Neural progenitor cell (in vitro differentiated cells): ENCODE measurements at regions not wholly inside any gene's neighbourhood (a gene's known extent, or its start where the extent isn't known, plus 50 kb on each side); places are given as distances from the start of the nearest gene placed in this dataset.

ENCODE experiments used
- DNase-seq: peaks from one replicate; pipeline ENCODE4 v3.0.0-alpha.2; 2016; ENCODE audit warnings: low spot score
- H2AFZ ChIP-seq: fragments of 200-600 bp; sonication (generic); replicated peaks from 2 replicates; pipeline ENCODE4 v1.6.1; 2016; ENCODE audit warnings: antibody characterized with exemption
- H3F3A ChIP-seq: fragments of 200-600 bp; sonication (generic); 2 replicates; pipeline ENCODE4 v1.6.1; 2016; ENCODE audit warnings: antibody characterized with exemption, low read depth
- H3K27ac ChIP-seq: fragments of 200-600 bp; sonication (generic); 2 replicates; pipeline ENCODE4 v1.5.1; 2016; ENCODE audit warnings: mild to moderate bottlenecking
- H3K27me3 ChIP-seq: fragments of 200-600 bp; sonication (generic); 2 replicates; pipeline ENCODE4 v1.6.1; 2016; ENCODE audit warnings: mild to moderate bottlenecking, moderate library complexity
- H3K36me3 ChIP-seq: fragments of 200-600 bp; sonication (generic); 2 replicates; pipeline ENCODE4 v1.5.1; 2016
- H3K4me1 ChIP-seq: fragments of 200-600 bp; sonication (generic); 2 replicates; pipeline ENCODE4 v1.6.1; 2016; ENCODE audit warnings: mixed run types
- H3K4me2 ChIP-seq: fragments of 200-600 bp; sonication (generic); 2 replicates; pipeline ENCODE4 v1.6.1; 2016
- H3K4me3 ChIP-seq: fragments of 200-600 bp; sonication (generic); 2 replicates; pipeline ENCODE4 v1.5.1; 2016
- H3K79me2 ChIP-seq: fragments of 200-600 bp; sonication (generic); 2 replicates; pipeline ENCODE4 v1.6.1; 2016; ENCODE audit warnings: low read depth
- H3K9ac ChIP-seq: fragments of 200-600 bp; sonication (generic); 2 replicates; pipeline ENCODE4 v1.6.1; 2016
- H3K9me3 ChIP-seq: fragments of 200-600 bp; sonication (generic); 2 replicates; pipeline ENCODE4 v1.5.1; 2016; ENCODE audit warnings: low read depth
- H4K20me1 ChIP-seq: fragments of 200-600 bp; sonication (generic); 2 replicates; pipeline ENCODE4 v1.6.1; 2016; ENCODE audit warnings: low read depth
- H3K27ac Mint-ChIP-seq: 3 replicates; pipeline ENCODE4 v1.8.0; 2021; ENCODE audit warnings: mixed read lengths
- H3K27me3 Mint-ChIP-seq: 2 replicates; pipeline ENCODE4 v1.8.0; 2022; ENCODE audit warnings: low read depth, mild to moderate bottlenecking, inconsistent platforms, moderate library complexity, mixed read lengths; ENCODE audit not compliant: insufficient read depth
- H3K36me3 Mint-ChIP-seq: 3 replicates; pipeline ENCODE4 v1.8.0; 2021; ENCODE audit warnings: mixed read lengths
- H3K4me1 Mint-ChIP-seq: 3 replicates; pipeline ENCODE4 v1.8.0; 2021; ENCODE audit warnings: mixed read lengths
- H3K4me3 Mint-ChIP-seq: 3 replicates; pipeline ENCODE4 v1.8.0; 2021; ENCODE audit warnings: mild to moderate bottlenecking, moderate library complexity, mixed read lengths
- H3K9me3 Mint-ChIP-seq: 3 replicates; pipeline ENCODE4 v1.8.0; 2020; ENCODE audit warnings: mixed read lengths
- CTCF ChIP-seq: fragments of 200-600 bp; sonication (generic); IDR thresholded peaks from 2 replicates; pipeline ENCODE4 v1.5.1; 2017; ENCODE audit warnings: antibody characterized with exemption, mild to moderate bottlenecking
- EZH2 ChIP-seq: fragments of 200-600 bp; sonication (generic); IDR thresholded peaks from 2 replicates; pipeline ENCODE4 v1.6.1; 2017; ENCODE audit warnings: antibody characterized with exemption, mild to moderate bottlenecking, moderate library complexity
- EZH2phosphoT487 ChIP-seq: fragments of 200-600 bp; sonication (generic); IDR thresholded peaks from 2 replicates; pipeline ENCODE4 v1.6.1; 2017; ENCODE audit warnings: antibody characterized with exemption

GRCh38 chr10:78964952-78965633 lies 103.7 kb upstream of the ZMIZ1 start:
- peaks cover 8% of the 10 kb centered on the region for H3F3A ChIP-seq
- H3K36me3 ChIP-seq: no peaks in the 10 kb centered on the region
- H2AFZ ChIP-seq: no peak overlapping the region
- Mint-ChIP-seq H3K36me3 (no peaks in the 10 kb centered on the region), H3K9me3 (no peaks in the 10 kb centered on the region), H3K27ac (peak overlapping the region; percentile 94), H3K27me3 (peaks cover 16% of the 10 kb centered on the region), H3K4me1 (peaks cover 64% of the 10 kb centered on the region), H3K4me3 (peak overlapping the region; percentile 69)
- H3K9me3 ChIP-seq: no peaks in the 10 kb centered on the region
- DNase-seq: peak; percentile 88
- H4K20me1 ChIP-seq: no peaks in the 10 kb centered on the region
- H3K9ac ChIP-seq: no peak overlapping the region
- no peak overlapping the region for H3K4me3 ChIP-seq
- no peak overlapping the region for H3K27ac ChIP-seq
- H3K4me1 ChIP-seq: peaks cover 28% of the 10 kb centered on the region
- H3K27me3 ChIP-seq: no peaks in the 10 kb centered on the region
- no peaks in the 10 kb centered on the region for H3K79me2 ChIP-seq
- H3K4me2 ChIP-seq: peak overlapping the region; percentile 58
- TF ChIP-seq CTCF (no peak), EZH2 (no peak), EZH2phosphoT487 (no peak)

GRCh38 chr10:78966182-78966787 lies 102.5 kb upstream of the ZMIZ1 start:
- H3K27me3 Mint-ChIP-seq: peaks cover 24% of the 10 kb centered on the region

GRCh38 chr10:78966844-78967488 lies 101.8 kb upstream of the ZMIZ1 start:
- DNase-seq: no peak
- no peak overlapping the region for H3K4me3 ChIP-seq
- peaks cover 23% of the 10 kb centered on the region for H3K27me3 Mint-ChIP-seq
- no peaks in the 10 kb centered on the region for H3K27me3 ChIP-seq
- peaks cover 10% of the 10 kb centered on the region for H3F3A ChIP-seq
- peak overlapping the region; percentile 23 for H3K27ac Mint-ChIP-seq
- H3K4me2 ChIP-seq: no peak overlapping the region
- no peaks in the 10 kb centered on the region for H3K79me2 ChIP-seq
- no peaks in the 10 kb centered on the region for H3K9me3 ChIP-seq
- TF ChIP-seq EZH2 (no peak), CTCF (no peak), EZH2phosphoT487 (no peak)
- peaks cover 30% of the 10 kb centered on the region for H3K4me1 ChIP-seq
- no peak overlapping the region for H2AFZ ChIP-seq
- H3K36me3 ChIP-seq: no peaks in the 10 kb centered on the region
- no peaks in the 10 kb centered on the region for H3K36me3 Mint-ChIP-seq
- H3K9me3 Mint-ChIP-seq: no peaks in the 10 kb centered on the region
- H3K27ac ChIP-seq: no peak overlapping the region
- H3K4me3 Mint-ChIP-seq: no peak overlapping the region
- H3K4me1 Mint-ChIP-seq: peaks cover 53% of the 10 kb centered on the region
- no peaks in the 10 kb centered on the region for H4K20me1 ChIP-seq
- H3K9ac ChIP-seq: no peak overlapping the region

More at GRCh38 chr10:78966182-78966787, 102.5 kb upstream of the ZMIZ1 start:
- H3K27me3 ChIP-seq: no peaks in the 10 kb centered on the region
- no peak for TF ChIP-seq EZH2phosphoT487
- TF ChIP-seq CTCF: no peak
- TF ChIP-seq EZH2: no peak
- Mint-ChIP-seq H3K27ac (peak overlapping the region; percentile 94), H3K9me3 (no peaks in the 10 kb centered on the region), H3K36me3 (no peaks in the 10 kb centered on the region), H3K4me1 (peaks cover 57% of the 10 kb centered on the region), H3K4me3 (no peak overlapping the region)
- no peak overlapping the region for H2AFZ ChIP-seq
- H4K20me1 ChIP-seq: no peaks in the 10 kb centered on the region
- no peak overlapping the region for H3K27ac ChIP-seq
- H3K4me1 ChIP-seq: peaks cover 30% of the 10 kb centered on the region
- H3K9me3 ChIP-seq: no peaks in the 10 kb centered on the region
- H3K79me2 ChIP-seq: no peaks in the 10 kb centered on the region
- H3K9ac ChIP-seq: no peak overlapping the region
- DNase-seq: no peak
- H3K36me3 ChIP-seq: no peaks in the 10 kb centered on the region
- H3K4me3 ChIP-seq: no peak overlapping the region
- H3F3A ChIP-seq: peaks cover 10% of the 10 kb centered on the region
- no peak overlapping the region for H3K4me2 ChIP-seq
